ENCODE measurements at regions not wholly inside any gene's neighbourhood (a gene's known extent, or its start where the extent isn't known, plus 50 kb on each side); places are given as distances from the start of the nearest gene placed in this dataset.
A peak's percentile ranks its signal among the peaks of the same experiment; 100 is the strongest.

GRCh38 chr11:80502511-80502910 is 1061.7 kb upstream of the TENM4 start:
- Histone ChIP-seq H3K9ac (ENCODE audit: extremely low read depth, insufficient read length, low read length) (no peak overlapping the region), H3K79me1 (ENCODE audit: insufficient read depth, low read depth, low read length, poor library complexity, severe bottlenecking) (no peaks in the 10 kb centered on the region), H3K18ac (ENCODE audit: insufficient read length, low read depth, low read length) (no peak overlapping the region), H3K4ac (ENCODE audit: low read depth, low read length) (no peak overlapping the region), H4K5ac (ENCODE audit: insufficient read length, low read depth, low read length) (no peak overlapping the region), H3T11ph (ENCODE audit: low read length) (no peak overlapping the region), H2BK15ac (ENCODE audit: low read depth, low read length) (no peak overlapping the region), H2BK20ac (ENCODE audit: low read depth, low read length, poor library complexity, severe bottlenecking) (no peak overlapping the region), H3K14ac (ENCODE audit: insufficient read depth, low read length) (no peak overlapping the region), H2BK5ac (ENCODE audit: insufficient read length, low read length) (no peak overlapping the region), H4K8ac (replicated peaks; ENCODE audit: insufficient read length, low read depth, low read length) (no peak overlapping the region), H3K9me3 (ENCODE audit: control insufficient read depth, low read depth, low read length) (no peaks in the 10 kb centered on the region), H4K91ac (ENCODE audit: insufficient read length, low read depth, low read length) (no peak overlapping the region), H3K79me2 (ENCODE audit: insufficient read depth, low read length) (no peaks in the 10 kb centered on the region), H4K20me1 (ENCODE audit: control insufficient read depth, insufficient read depth, insufficient read length) (no peaks in the 10 kb centered on the region), H2BK120ac (ENCODE audit: low read depth, low read length, poor library complexity, severe bottlenecking) (no peak overlapping the region), H2AK5ac (ENCODE audit: insufficient read length, low read length) (no peak overlapping the region), H3K4me2 (ENCODE audit: insufficient read depth, insufficient read length, low read length) (no peak overlapping the region), H3K4me1 (ENCODE audit: insufficient read depth, low read length) (no peaks in the 10 kb centered on the region), H3K23me2 (ENCODE audit: insufficient read length, low read depth, low read length, poor library complexity, severe bottlenecking) (no peaks in the 10 kb centered on the region), H3K27me3 (ENCODE audit: insufficient read depth, low read length) (no peaks in the 10 kb centered on the region), H3K56ac (ENCODE audit: insufficient read length, low read depth, low read length) (no peak overlapping the region), H3K27ac (ENCODE audit: insufficient read length, low read depth, low read length) (no peak overlapping the region), H2BK12ac (ENCODE audit: insufficient read length, low read depth, low read length) (no peak overlapping the region), H2AFZ (ENCODE audit: low read length) (no peak overlapping the region), H3K23ac (ENCODE audit: insufficient read length, low read depth, low read length) (no peak overlapping the region)
- no peak overlapping the region for H3K27ac Mint-ChIP-seq
- H3K4me1 Mint-ChIP-seq, result peaks cover 5 to 8% of the 10 kb centered on the region in 2 experiments
- H3K36me3 Mint-ChIP-seq (ENCODE audit: insufficient read depth in 1 of 3, low read depth in 3 of 3), result peaks cover 0 to 6% (median under 1%) of the 10 kb centered on the region in 3 experiments; a peak in 5 of 7 replicates
- WGBS (ENCODE audit: extremely low coverage, insufficient read length, low lambda C conversion rate), result no CpG with 5 or more reads among the region's 3 CpGs
- peaks cover under 1 to 5% of the 10 kb centered on the region in 2 experiments for H3K9me3 Mint-ChIP-seq
- no peak overlapping the region for H3K4me3 Mint-ChIP-seq
- no peaks in the 10 kb centered on the region for H3K27me3 Mint-ChIP-seq (ENCODE audit: low read depth)
- peak; percentile 52 for TF ChIP-seq CTCF (conservative IDR thresholded peaks at IDR 0.05)
- DNase-seq, result no peak

Measured in H9 (cell line).